H1 (cell line): ENCODE measurements at regions not wholly inside any gene's neighbourhood (a gene's known extent, or its start where the extent isn't known, plus 50 kb on each side); places are given as distances from the start of the nearest gene placed in this dataset.

Experiments used
- CTCF ChIA-PET: fragments of 300-600 bp; sonication (Branson Sonifier 250); formaldehyde crosslinking; loops from one replicate; lab custom pipeline; 2021; ENCODE audit not compliant: partially characterized antibody; lab: Charles Lee
- POLR2A ChIA-PET: fragments of 300-600 bp; sonication (Branson Sonifier 250); formaldehyde crosslinking; loops from one replicate; lab custom pipeline; 2021; ENCODE audit warnings: inconsistent platforms; ENCODE audit not compliant: partially characterized antibody; lab: Charles Lee
- DNase-seq, 2 experiments: peaks; one replicate each; pipeline versions ENCODE4 v3.0.0 to v3.0.0-alpha.2; 2010 to 2022; ENCODE audit warnings: low spot score in 2 of 2, low read depth in 1 of 2, mixed read lengths in 1 of 2
- FAIRE-seq: peaks from 2 replicates; lab custom pipeline; 2011; peaks lifted over from hg19 to GRCh38; lab: Jason Lieb, UNC
- H2AFZ ChIP-seq: 2 replicates; pipeline ENCODE4 v1.8.1; 2012; ENCODE audit warnings: low read length, inconsistent platforms
- H2AK5ac ChIP-seq: 2 replicates; pipeline ENCODE4 v1.6.1; 2013; ENCODE audit warnings: low read depth, low read length
- H2BK120ac ChIP-seq: replicated peaks from 2 replicates; pipeline ENCODE3; 2013; ENCODE audit warnings: low read depth, low read length, inconsistent platforms
- H2BK12ac ChIP-seq: 2 replicates; pipeline ENCODE4 v1.6.1; 2013; ENCODE audit warnings: low read depth, low read length
- H2BK15ac ChIP-seq: 2 replicates; pipeline ENCODE4 v1.6.1; 2013; ENCODE audit warnings: low read length
- H2BK20ac ChIP-seq: 2 replicates; pipeline ENCODE4 v1.6.1; 2013; ENCODE audit warnings: low read length
- H2BK5ac ChIP-seq: 2 replicates; pipeline ENCODE4 v1.6.1; 2013; ENCODE audit warnings: low read depth, low read length
- H3K14ac ChIP-seq: 2 replicates; pipeline ENCODE4 v1.6.1; 2013; ENCODE audit warnings: inconsistent platforms; ENCODE audit not compliant: insufficient read length
- H3K18ac ChIP-seq: 2 replicates; pipeline ENCODE4 v1.6.1; 2013; ENCODE audit warnings: low read length; ENCODE audit errors: extremely low read depth
- H3K23ac ChIP-seq: 2 replicates; pipeline ENCODE4 v1.6.1; 2013; ENCODE audit warnings: inconsistent platforms; ENCODE audit not compliant: insufficient read length
- H3K23me2 ChIP-seq: 2 replicates; pipeline ENCODE4 v1.6.1; 2013; ENCODE audit warnings: low read depth, low read length
- H3K27ac ChIP-seq: 2 replicates; pipeline ENCODE4 v1.6.1; 2011; ENCODE audit warnings: low read depth, low read length, inconsistent platforms
- H3K27me3 ChIP-seq, 4 experiments: replicated peaks in 1 of 4; 1 replicate in 1 of 4; 2 replicates in 3 of 4; pipeline versions ENCODE4 v1.6.1 to v1.8.1; 2011 to 2013; ENCODE audit warnings: low read length in 3 of 4, mild to moderate bottlenecking in 3 of 4, inconsistent platforms in 2 of 4, mixed read lengths in 2 of 4, moderate library complexity in 1 of 4; ENCODE audit not compliant: control insufficient read depth in 3 of 4, insufficient read depth in 3 of 4; ENCODE audit errors: extremely low read depth in 1 of 4
- H3K36me3 ChIP-seq, 4 experiments: 2 replicates each; pipeline versions ENCODE4 v1.6.1 to v1.8.1; 2011 to 2013; ENCODE audit warnings: mild to moderate bottlenecking in 4 of 4, low read length in 3 of 4, moderate library complexity in 2 of 4, control low read depth in 1 of 4, inconsistent platforms in 1 of 4; ENCODE audit not compliant: insufficient read depth in 4 of 4, control insufficient read depth in 2 of 4
- H3K4ac ChIP-seq: replicated peaks from 2 replicates; pipeline ENCODE3; 2013; ENCODE audit warnings: low read length, low read depth, mixed read lengths, inconsistent platforms; ENCODE audit not compliant: insufficient read length
- H3K4me1 ChIP-seq, 4 experiments: replicated peaks in 1 of 4; 1 replicate in 1 of 4; 2 replicates in 3 of 4; pipeline versions ENCODE4 v1.6.1 to v1.8.1; 2011 to 2013; ENCODE audit warnings: low read length in 3 of 4, inconsistent platforms in 2 of 4, mixed read lengths in 1 of 4; ENCODE audit not compliant: insufficient read depth in 4 of 4, control insufficient read depth in 3 of 4
- H3K4me2 ChIP-seq, 2 experiments: 2 replicates each; pipeline versions ENCODE4 v1.6.1 to v1.8.1; 2011 to 2013; ENCODE audit warnings: low read depth in 2 of 2, low read length in 2 of 2, control low read depth in 1 of 2, inconsistent platforms in 1 of 2, mild to moderate bottlenecking in 1 of 2; ENCODE audit not compliant: insufficient read depth in 1 of 2
- H3K4me3 ChIP-seq, 4 experiments: fragments of 200-600, 300-600 bp in 1 of 4; sonication (generic), shearing (Covaris generic), sonication (Bioruptor Twin) in 1 of 4; 2 replicates each; pipeline versions ENCODE4 v1.5.1 to v1.8.1; 2011 to 2016; ENCODE audit warnings: low read length in 4 of 4, low read depth in 3 of 4, control low read depth in 2 of 4, inconsistent platforms in 2 of 4, mild to moderate bottlenecking in 2 of 4, mixed read lengths in 1 of 4, moderate library complexity in 1 of 4; ENCODE audit not compliant: insufficient read depth in 2 of 4; ENCODE audit errors: extremely low read depth in 1 of 4
- H3K56ac ChIP-seq: replicated peaks from 2 replicates; pipeline ENCODE3; 2013; ENCODE audit warnings: low read depth, mild to moderate bottlenecking, mixed read lengths, low read length, inconsistent platforms; ENCODE audit not compliant: insufficient read length
- H3K79me1 ChIP-seq: 2 replicates; pipeline ENCODE4 v1.6.1; 2013; ENCODE audit warnings: low read depth, low read length, control low read depth
- H3K79me2 ChIP-seq, 2 experiments: 2 replicates each; pipeline versions ENCODE4 v1.6.1 to v1.8.1; 2012 to 2013; ENCODE audit warnings: low read length in 2 of 2, mild to moderate bottlenecking in 2 of 2, inconsistent platforms in 1 of 2; ENCODE audit not compliant: insufficient read depth in 2 of 2, control insufficient read depth in 1 of 2
- H3K9ac ChIP-seq, 4 experiments: replicated peaks in 1 of 4; 1 replicate in 1 of 4; 2 replicates in 3 of 4; pipeline versions ENCODE4 v1.6.1 to v1.8.1; 2011 to 2013; ENCODE audit warnings: low read depth in 3 of 4, low read length in 3 of 4, control low read depth in 2 of 4, mild to moderate bottlenecking in 2 of 4, moderate library complexity in 2 of 4, inconsistent platforms in 1 of 4; ENCODE audit errors: extremely low read depth in 1 of 4
- H3K9me3 ChIP-seq, 2 experiments: 2 replicates each; pipeline versions ENCODE4 v1.6.1 to v1.8.1; 2012 to 2013; ENCODE audit warnings: mild to moderate bottlenecking in 2 of 2, moderate library complexity in 2 of 2, control low read depth in 1 of 2, inconsistent platforms in 1 of 2, low read depth in 1 of 2, low read length in 1 of 2, mixed read lengths in 1 of 2; ENCODE audit not compliant: insufficient read depth in 2 of 2
- H4K20me1 ChIP-seq, 2 experiments: replicated peaks in 1 of 2; 2 replicates each; pipeline versions ENCODE3 to v1.8.1; 2011 to 2013; ENCODE audit warnings: inconsistent platforms in 2 of 2, low read length in 2 of 2, mild to moderate bottlenecking in 1 of 2; ENCODE audit not compliant: insufficient read depth in 2 of 2, control insufficient read depth in 1 of 2
- H4K5ac ChIP-seq: 2 replicates; pipeline ENCODE4 v1.6.1; 2013; ENCODE audit warnings: low read length, low read depth, mixed read lengths, inconsistent platforms; ENCODE audit not compliant: insufficient read length
- H4K8ac ChIP-seq: 2 replicates; pipeline ENCODE4 v1.8.0; 2013; ENCODE audit warnings: mild to moderate bottlenecking, moderate library complexity, low read length, inconsistent platforms; ENCODE audit not compliant: insufficient read depth; ENCODE audit errors: extremely low read depth
- H4K91ac ChIP-seq: replicated peaks from 2 replicates; pipeline ENCODE3; 2013; ENCODE audit warnings: low read length, mixed read lengths, inconsistent platforms; ENCODE audit not compliant: insufficient read length
- BACH1 ChIP-seq: IDR thresholded peaks from 2 replicates; pipeline ENCODE4 v1.6.1; 2012; ENCODE audit warnings: low read length, improper control_type of control experiment
- MAX ChIP-seq: IDR thresholded peaks from 2 replicates; pipeline ENCODE4 v1.6.1; 2012; ENCODE audit warnings: inconsistent platforms
- POLR2A ChIP-seq, 2 experiments: IDR thresholded peaks; 1 replicate in 1 of 2; 2 replicates in 1 of 2; pipeline ENCODE4 v1.6.1; 2011; ENCODE audit warnings: low read depth in 2 of 2, low read length in 2 of 2, mild to moderate bottlenecking in 2 of 2; ENCODE audit errors: control extremely low read depth in 1 of 2
- RAD21 ChIP-seq, 2 experiments: IDR thresholded peaks in 1 of 2; conservative IDR thresholded peaks in 1 of 2; 2 replicates each; pipeline ENCODE4 v1.6.1; 2011; ENCODE audit warnings: low read depth in 2 of 2, low read length in 2 of 2, improper control_type of control experiment in 1 of 2, inconsistent platforms in 1 of 2, mild to moderate bottlenecking in 1 of 2, moderate library complexity in 1 of 2
- SAP30 ChIP-seq: fragments of 300-600 bp; sonication (generic); IDR thresholded peaks from 2 replicates; pipeline ENCODE4 v1.7.1; 2012; ENCODE audit warnings: low read length, moderate library complexity, mild to moderate bottlenecking, inconsistent platforms; ENCODE audit not compliant: insufficient read depth, insufficient replicate concordance
- TAF7 ChIP-seq: optimal IDR thresholded peaks from 2 replicates; pipeline ENCODE3; 2011; ENCODE audit warnings: low read depth, mild to moderate bottlenecking, inconsistent platforms, low read length, moderate library complexity, borderline replicate concordance
- WGBS, 2 experiments: shearing (Covaris generic) in 1 of 2; methylation state at CpG; one replicate each; pipeline versions ENCODE4 v1.1.6 to v1.1.7; 2013 to 2015; ENCODE audit warnings: low lambda C conversion rate in 2 of 2, mixed read lengths in 2 of 2, inconsistent platforms in 1 of 2, low coverage in 1 of 2, missing lambda C conversion rate in 1 of 2; ENCODE audit not compliant: insufficient replicate concordance in 2 of 2, insufficient coverage in 1 of 2, insufficient read length in 1 of 2; ENCODE audit errors: extremely low coverage in 1 of 2, missing lambda C conversion rate in 1 of 2; 5-methylcytosine and 5-hydroxymethylcytosine counted together

GRCh38 chr6:56771929-56772607, 129.4 kb upstream of the DST start:
- H3K56ac ChIP-seq: no peak overlapping the region
- no peak overlapping the region for H3K4me3 ChIP-seq
- 75% methylated on average over 7 of the region's 7 CpGs; no CpG with 5 or more reads in 1 of the 2 experiments for WGBS, 2 experiments
- DNase-seq: no peak
- TF ChIP-seq MAX (no peak), BACH1 (no peak), POLR2A (IDR thresholded peaks at IDR 0.05; ENCODE audit: control extremely low read depth in 1 of 2, low read depth in 2 of 2, low read length in 2 of 2) (no peak), TAF7 (no peak), SAP30 (no peak), RAD21 (IDR thresholded peaks at IDR 0.05 in 1 of 2, conservative IDR thresholded peaks at IDR 0.05 in 1 of 2; ENCODE audit: low read depth in 2 of 2, low read length in 2 of 2) (no peak)
- TF ChIP-seq, all 59 proteins: peak for 0
- H2BK15ac ChIP-seq: no peak overlapping the region
- no peaks in the 10 kb centered on the region for H4K20me1 ChIP-seq
- ChIA-PET POLR2A (no interaction called here), CTCF (interaction anchor here (0.7 to 1.3 kb wide), 3 partner anchors 59 to 72 kb away, joined by 3 to 6 read pairs (median 4); no protein-coding TSS in a partner anchor)
- peaks cover 0 to 80% of the 10 kb centered on the region in 2 experiments; a peak in 3 of 4 replicates for H3K79me2 ChIP-seq
- no peaks in the 10 kb centered on the region for H3K27me3 ChIP-seq
- no peak overlapping the region for H3K18ac ChIP-seq
- no peak overlapping the region for H2BK20ac ChIP-seq
- no peak overlapping the region for H4K91ac ChIP-seq
- H4K8ac ChIP-seq: no peak overlapping the region
- H3K9me3 ChIP-seq: no peaks in the 10 kb centered on the region
- H3K4me2 ChIP-seq: no peak overlapping the region; a peak in 1 of 4 replicates
- FAIRE-seq: no peak
- H3K23me2 ChIP-seq: no peaks in the 10 kb centered on the region; the same call in 1 of the 2 replicates
- H3K23ac ChIP-seq: no peak overlapping the region
- H4K5ac ChIP-seq: no peak overlapping the region
- H3K4me1 ChIP-seq: peaks cover 3 to 14% (median 11%) of the 10 kb centered on the region in 4 experiments; a peak in 6 of 7 replicates
- no peak overlapping the region for H2BK120ac ChIP-seq
- no peak overlapping the region for H3K4ac ChIP-seq
- H2AK5ac ChIP-seq: peak overlapping the region; percentile 93; the same call in 1 of the 2 replicates
- no peak overlapping the region for H2AFZ ChIP-seq
- H3K9ac ChIP-seq: no peak overlapping the region
- H2BK12ac ChIP-seq: 0 out of 2 replicates have a peak overlapping the region, but pooled peaks have one; percentile 82
- H3K79me1 ChIP-seq: peaks cover 2% of the 10 kb centered on the region; the same call in 1 of the 2 replicates
- H3K36me3 ChIP-seq: no peaks in the 10 kb centered on the region
- no peak overlapping the region for H2BK5ac ChIP-seq
- no peak overlapping the region for H3K27ac ChIP-seq
- H3K14ac ChIP-seq: no peak overlapping the region
